ENCODE measurements at regions not wholly inside any gene's neighbourhood (a gene's known extent, or its start where the extent isn't known, plus 50 kb on each side); places are given as distances from the start of the nearest gene placed in this dataset.

DNA sequence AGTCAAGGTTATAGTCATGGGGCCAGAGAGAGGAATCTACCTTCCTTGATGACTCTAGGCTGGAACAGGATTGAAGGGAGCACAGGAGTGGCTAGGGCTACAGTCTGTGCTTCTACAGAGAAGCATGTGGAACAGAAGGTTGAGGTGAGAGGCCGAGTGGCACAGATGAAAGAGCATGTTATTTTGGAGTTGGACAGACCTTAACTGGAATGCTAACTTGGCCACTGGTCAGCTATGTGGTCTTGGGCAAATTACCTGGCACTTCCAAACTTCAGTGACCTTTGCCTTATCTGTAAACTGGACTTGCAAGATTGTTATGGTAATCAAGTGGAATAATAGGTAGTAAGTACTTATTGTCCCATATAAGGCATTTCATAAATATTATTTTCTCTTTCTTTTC, 252.7 kb downstream of the KCNRG start:
- CTCF ChIA-PET = no interaction called here
- TF ChIP-seq EZH2 (IDR thresholded peaks at IDR 0.05; ENCODE audit: low read depth) = no peak
- no peak for TF ChIP-seq CTCF (conservative IDR thresholded peaks at IDR 0.05)
- Histone ChIP-seq H3K4me1 (replicated peaks; ENCODE audit: insufficient read depth) (peaks cover 18% of the 10 kb centered on the region), H3F3A (ENCODE audit: insufficient read depth, low read depth) (no peaks in the 10 kb centered on the region), H3K36me3 (ENCODE audit: low read depth) (no peaks in the 10 kb centered on the region), H4K20me1 (ENCODE audit: insufficient read depth) (no peaks in the 10 kb centered on the region), H3K27me3 (ENCODE audit: insufficient read depth, low read depth) (no peaks in the 10 kb centered on the region), H3K27ac (no peak overlapping the region), H3K4me3 (no peak overlapping the region), H3K9me2 (ENCODE audit: insufficient read depth) (no peaks in the 10 kb centered on the region), H2AFZ (no peak overlapping the region), H3K4me2 (peak overlapping the region; percentile 53), H3K9me3 (ENCODE audit: insufficient read depth, low read depth) (no peaks in the 10 kb centered on the region; the same call in 1 of the 2 replicates), H3K79me2 (ENCODE audit: low read depth) (no peaks in the 10 kb centered on the region)
- peak; percentile 33 to 86 for DNase-seq
- no TSS peak for BruUV-seq (replicated peaks)
- intact Hi-C loops (cut with micrococcal nuclease; ENCODE audit: unreplicated experiment) = no loop called here
- POLR2A ChIA-PET (ENCODE audit: unreplicated experiment) = no interaction called here

DNA sequence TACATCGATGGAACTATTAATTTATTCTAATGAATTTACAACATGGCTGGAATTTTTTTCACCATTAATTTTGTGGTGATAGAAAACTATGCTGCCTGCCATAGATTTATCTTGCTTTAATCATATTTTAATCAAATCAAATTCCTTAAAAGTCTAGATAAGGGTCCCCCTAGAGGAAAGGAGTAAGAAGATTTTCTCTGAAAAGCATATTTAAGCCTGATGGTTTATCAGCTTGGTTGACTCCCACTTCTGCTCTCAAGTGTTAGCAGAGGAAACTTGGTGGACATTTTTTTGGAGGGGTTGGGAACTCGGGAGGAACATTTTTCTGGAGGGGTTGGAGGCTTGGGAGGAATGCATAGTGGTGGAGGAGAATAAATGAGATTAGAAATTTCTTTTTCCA, 253.3 kb downstream of the KCNRG start:
- DNase-seq = no peak
- H4K20me1 ChIP-seq (ENCODE audit: insufficient read depth) = no peaks in the 10 kb centered on the region
- H3K27me3 ChIP-seq (ENCODE audit: insufficient read depth, low read depth) = no peaks in the 10 kb centered on the region
- no peaks in the 10 kb centered on the region for H3K79me2 ChIP-seq (ENCODE audit: low read depth)
- no peaks in the 10 kb centered on the region for H3F3A ChIP-seq (ENCODE audit: insufficient read depth, low read depth)
- TF ChIP-seq CTCF (conservative IDR thresholded peaks at IDR 0.05) (peak; percentile 31; the same call in 1 of the 2 replicates), EZH2 (IDR thresholded peaks at IDR 0.05; ENCODE audit: low read depth) (no peak)
- no TSS peak for BruUV-seq (replicated peaks)
- peak overlapping the region; percentile 53 for H3K4me2 ChIP-seq
- CTCF ChIA-PET = no interaction called here
- H3K9me3 ChIP-seq (ENCODE audit: insufficient read depth, low read depth) = no peaks in the 10 kb centered on the region; the same call in 1 of the 2 replicates
- H3K36me3 ChIP-seq (ENCODE audit: low read depth) = no peaks in the 10 kb centered on the region
- POLR2A ChIA-PET (ENCODE audit: unreplicated experiment) = no interaction called here
- peaks cover 18% of the 10 kb centered on the region for H3K4me1 ChIP-seq (replicated peaks; ENCODE audit: insufficient read depth)
- intact Hi-C loops (cut with micrococcal nuclease; ENCODE audit: unreplicated experiment) = no loop called here
- H3K9me2 ChIP-seq (ENCODE audit: insufficient read depth) = no peaks in the 10 kb centered on the region
- H3K4me3 ChIP-seq = no peak overlapping the region
- H3K27ac ChIP-seq = no peak overlapping the region
- H2AFZ ChIP-seq = no peak overlapping the region

DNA sequence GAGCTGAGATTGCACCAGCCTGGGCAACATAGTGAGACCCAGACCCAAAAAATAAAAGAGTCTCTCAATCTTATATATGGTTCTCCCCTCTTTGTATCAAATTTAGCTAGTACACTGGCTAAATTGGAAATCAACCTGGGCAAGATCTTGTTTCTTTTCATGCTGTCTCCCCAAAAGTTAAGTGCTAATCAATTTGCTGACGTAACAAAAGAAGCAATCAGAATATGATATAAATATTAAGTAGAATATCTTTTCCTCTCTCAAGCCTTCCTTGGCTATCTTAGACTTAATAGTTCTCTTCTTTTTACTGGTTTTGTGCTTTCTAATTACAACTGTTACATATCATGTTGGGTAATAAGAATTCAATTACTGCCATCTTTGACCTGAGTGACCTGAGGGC, 258.9 kb downstream of the KCNRG start:
- no peak for DNase-seq
- Histone ChIP-seq H3K4me1 (replicated peaks; ENCODE audit: insufficient read depth) (no peaks in the 10 kb centered on the region), H3K4me2 (no peak overlapping the region), H3F3A (ENCODE audit: insufficient read depth, low read depth) (no peaks in the 10 kb centered on the region), H3K27ac (no peak overlapping the region), H3K27me3 (ENCODE audit: insufficient read depth, low read depth) (no peaks in the 10 kb centered on the region), H3K36me3 (ENCODE audit: low read depth) (no peaks in the 10 kb centered on the region), H2AFZ (no peak overlapping the region), H4K20me1 (ENCODE audit: insufficient read depth) (no peaks in the 10 kb centered on the region), H3K9me3 (ENCODE audit: insufficient read depth, low read depth) (peaks cover 5% of the 10 kb centered on the region; the same call in 1 of the 2 replicates), H3K4me3 (no peak overlapping the region), H3K9me2 (ENCODE audit: insufficient read depth) (no peaks in the 10 kb centered on the region), H3K79me2 (ENCODE audit: low read depth) (no peaks in the 10 kb centered on the region)
- TF ChIP-seq EZH2 (IDR thresholded peaks at IDR 0.05; ENCODE audit: low read depth) (no peak), CTCF (conservative IDR thresholded peaks at IDR 0.05) (no peak)
- intact Hi-C loops (cut with micrococcal nuclease; ENCODE audit: unreplicated experiment) = no loop called here
- ChIA-PET POLR2A (ENCODE audit: unreplicated experiment) (no interaction called here), CTCF (no interaction called here)
- BruUV-seq (replicated peaks) = no TSS peak

All from PC-9 (cell line).